Small intestine (tissue), 7 donors: ENCODE measurements at regions not wholly inside any gene's neighbourhood (a gene's known extent, or its start where the extent isn't known, plus 50 kb on each side); places are given as distances from the start of the nearest gene placed in this dataset.
"Not testable (repeated sequence)": the region's sequence is repeated elsewhere in the genome, so short reads cannot be mapped to it uniquely, and the experiment has no call there.

Experiments
- DNase-seq, 2 donors: peaks; one replicate each; pipeline versions ENCODE4 v3.0.0 to v3.0.0-alpha.2; 2013
- FAIRE-seq: peaks from 2 replicates; lab custom pipeline; 2012; peaks lifted over from hg19 to GRCh38; lab: Jason Lieb, UNC
- H3K27ac ChIP-seq, 3 donors: one replicate each; pipeline ENCODE4 v1.5.1; 2013; ENCODE audit warnings: low read length in 2 of 3, mild to moderate bottlenecking in 2 of 3, control low read depth in 1 of 3, inconsistent platforms in 1 of 3, low read depth in 1 of 3, moderate library complexity in 1 of 3
- H3K27me3 ChIP-seq, 3 donors: one replicate each; pipeline ENCODE4 v1.6.1; 2013; ENCODE audit warnings: low read length in 3 of 3, inconsistent platforms in 1 of 3; ENCODE audit not compliant: control insufficient read depth in 3 of 3, insufficient read depth in 3 of 3
- H3K36me3 ChIP-seq, 3 donors: one replicate each; pipeline ENCODE4 v1.6.1; 2013; ENCODE audit warnings: low read length in 3 of 3, inconsistent platforms in 1 of 3, low read depth in 1 of 3, mild to moderate bottlenecking in 1 of 3, moderate library complexity in 1 of 3; ENCODE audit not compliant: control insufficient read depth in 3 of 3, insufficient read depth in 2 of 3
- H3K4me1 ChIP-seq, 3 donors: one replicate each; pipeline ENCODE4 v1.6.1; 2013; ENCODE audit warnings: low read length in 2 of 3, inconsistent platforms in 1 of 3, low read depth in 1 of 3, mild to moderate bottlenecking in 1 of 3, moderate library complexity in 1 of 3; ENCODE audit not compliant: control insufficient read depth in 3 of 3, insufficient read depth in 2 of 3
- H3K4me3 ChIP-seq, 3 donors: one replicate each; pipeline ENCODE4 v1.5.1; 2013; ENCODE audit warnings: low read length in 3 of 3, control low read depth in 1 of 3, inconsistent platforms in 1 of 3, low read depth in 1 of 3, mild to moderate bottlenecking in 1 of 3, moderate library complexity in 1 of 3
- H3K9me3 ChIP-seq, 2 donors: one replicate each; pipeline ENCODE4 v1.6.1; 2013; ENCODE audit warnings: low read depth in 1 of 2, low read length in 1 of 2; ENCODE audit not compliant: control insufficient read depth in 2 of 2, insufficient read depth in 1 of 2
- WGBS, 3 donors: extraction: QIAGEN DNeasy Blood & Tissue Kit; methylation state at CpG; one replicate each; pipeline ENCODE4 v1.1.7; 2013; 5-methylcytosine and 5-hydroxymethylcytosine counted together
- donor health status: healthy with polysubstance abuse.
- donor health status: control.
- donor health status: control.
- donor health status: Bipolar disorder and iron deficiency.
- donor health status: healthy.

DNA sequence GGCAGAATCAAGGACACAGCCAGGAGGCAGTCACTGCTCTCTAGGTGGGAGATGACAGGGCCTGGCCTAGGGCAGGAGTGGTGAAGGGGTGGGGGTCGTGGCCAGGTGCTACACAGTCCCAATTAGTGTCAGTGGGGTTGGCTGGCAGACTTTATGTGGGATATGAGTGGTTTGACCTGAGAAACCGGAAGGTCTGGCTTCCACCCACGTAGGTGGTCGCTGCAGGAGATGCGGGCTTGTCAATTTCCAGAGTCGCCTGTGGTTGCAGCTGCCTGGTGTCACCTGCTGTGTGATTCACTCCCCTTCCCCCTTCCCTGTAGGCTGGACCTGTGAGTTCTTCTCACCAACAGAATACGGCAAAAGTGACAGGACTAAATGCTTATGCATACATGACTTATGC lies 124.3 kb downstream of the KLF6 start:
- FAIRE-seq (no peak), DNase-seq (no peak)
- Histone ChIP-seq H3K9me3 (no peaks in the 10 kb centered on the region), H3K4me3 (no peak overlapping the region), H3K36me3 (no peaks in the 10 kb centered on the region), H3K27ac (no peak overlapping the region), H3K4me1 (peaks cover 0 to 2% (median 0%) of the 10 kb centered on the region in 3 donors), H3K27me3 (no peaks in the 10 kb centered on the region)
- WGBS, 3 donors, result 78 to 80% (median 79%) methylated on average over 7 of the region's 7 CpGs

- Histone ChIP-seq H3K27me3 (no peaks in the 10 kb centered on the region), H3K4me1 (peaks cover 0 to 4% (median 0%) of the 10 kb centered on the region in 3 donors), H3K36me3 (no peaks in the 10 kb centered on the region), H3K27ac (no peak overlapping the region), H3K9me3 (no peaks in the 10 kb centered on the region), H3K4me3 (no peak overlapping the region)
- DNase-seq, result no peak
- FAIRE-seq, result no peak
- WGBS, 3 donors, result 82 to 87% (median 84%) methylated on average over 13 of the region's 13 CpGs
These were observed 125.6 kb downstream of the KLF6 start for GRCh38 chr10:3659203-3659917.

DNA sequence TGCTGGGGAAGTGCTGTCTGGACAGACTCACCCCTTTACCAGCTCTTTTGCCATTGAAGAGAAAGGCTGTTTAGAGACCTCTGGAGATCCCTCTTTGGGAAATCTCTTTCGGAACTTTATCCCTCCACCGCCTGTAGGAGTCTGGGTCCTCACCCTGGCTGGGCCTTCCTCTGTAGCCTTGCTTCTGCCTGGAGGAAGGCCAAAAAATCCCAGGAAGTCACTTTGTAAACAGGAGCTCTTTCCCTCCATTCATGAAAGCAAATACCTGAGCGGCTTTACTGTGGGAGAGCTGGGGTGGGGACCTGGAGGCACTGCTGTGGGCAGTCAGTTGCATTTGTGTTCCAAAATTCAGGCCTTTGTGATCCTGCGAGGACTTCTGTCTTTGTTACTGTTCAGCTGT lies 126.2 kb downstream of the KLF6 start:
- Histone ChIP-seq H3K36me3 (no peaks in the 10 kb centered on the region), H3K4me1 (peaks cover 0 to 4% (median 0%) of the 10 kb centered on the region in 3 donors), H3K4me3 (no peak overlapping the region), H3K27ac (no peak overlapping the region), H3K27me3 (no peaks in the 10 kb centered on the region), H3K9me3 (no peaks in the 10 kb centered on the region)
- DNase-seq (no peak), FAIRE-seq (no peak)
- WGBS, 3 donors, result 53 to 68% (median 63%) methylated on average over 4 of the region's 4 CpGs

GRCh38 chr10:3656214-3656613 lies 128.8 kb downstream of the KLF6 start:
- no peak for FAIRE-seq
- H3K9me3 ChIP-seq, result no peaks in the 10 kb centered on the region
- no peak overlapping the region for H3K4me3 ChIP-seq
- WGBS, 3 donors, result 79 to 85% (median 85%) methylated on average over 3 of the region's 3 CpGs
- H3K27ac ChIP-seq, result no peak overlapping the region
- H3K27me3 ChIP-seq, result no peaks in the 10 kb centered on the region
- H3K4me1 ChIP-seq, result peaks cover 0 to 4% (median 0%) of the 10 kb centered on the region in 3 donors
- no peak for DNase-seq
- no peaks in the 10 kb centered on the region for H3K36me3 ChIP-seq

GRCh38 chr10:3655528-3655927 lies 129.5 kb downstream of the KLF6 start:
- H3K27me3 ChIP-seq, result no peaks in the 10 kb centered on the region
- H3K36me3 ChIP-seq, result no peaks in the 10 kb centered on the region
- no peak for DNase-seq
- 40 to 62% (median 56%) methylated on average over 7 of the region's 7 CpGs for WGBS, 3 donors
- no peak for FAIRE-seq
- no peak overlapping the region for H3K4me3 ChIP-seq
- no peak overlapping the region for H3K27ac ChIP-seq
- peaks cover 0 to 4% (median 0%) of the 10 kb centered on the region in 3 donors for H3K4me1 ChIP-seq
- H3K9me3 ChIP-seq, result no peaks in the 10 kb centered on the region

GRCh38 chr10:3654980-3655379 lies 130.0 kb downstream of the KLF6 start:
- FAIRE-seq (no peak), DNase-seq (no peak)
- Histone ChIP-seq H3K9me3 (no peaks in the 10 kb centered on the region), H3K36me3 (no peaks in the 10 kb centered on the region), H3K4me1 (peaks cover 0 to 4% (median 0%) of the 10 kb centered on the region in 3 donors), H3K27me3 (no peaks in the 10 kb centered on the region), H3K4me3 (no peak overlapping the region), H3K27ac (no peak overlapping the region)
- WGBS, 3 donors, result 69 to 86% (median 83%) methylated on average over 1 of the region's 1 CpG

DNA sequence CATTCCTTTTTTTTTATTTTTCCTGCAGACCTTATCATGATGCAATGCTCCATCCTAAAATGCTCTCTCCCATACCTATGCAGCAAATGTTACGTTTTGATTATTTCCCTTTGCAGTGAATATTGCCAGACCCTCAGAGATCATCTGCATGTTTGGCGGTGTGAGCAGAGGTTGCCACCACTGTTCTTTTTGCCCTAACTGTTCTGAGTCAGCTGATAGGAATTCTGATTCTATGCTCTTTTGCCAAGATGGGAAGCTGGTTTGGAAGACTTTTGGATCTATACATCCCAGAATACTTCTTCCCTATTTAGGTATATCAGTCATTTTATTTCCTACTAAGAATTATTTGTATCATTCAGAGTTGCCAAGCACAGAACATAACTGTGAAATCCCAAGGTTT lies 130.5 kb downstream of the KLF6 start:
- Histone ChIP-seq H3K9me3 (no peaks in the 10 kb centered on the region), H3K27ac (no peak overlapping the region), H3K4me1 (peaks cover 0 to 4% (median 0%) of the 10 kb centered on the region in 3 donors), H3K4me3 (no peak overlapping the region), H3K27me3 (no peaks in the 10 kb centered on the region), H3K36me3 (no peaks in the 10 kb centered on the region)
- FAIRE-seq, result no peak
- 84 to 91% (median 88%) methylated on average over 2 of the region's 2 CpGs for WGBS, 3 donors
- no peak for DNase-seq

DNA sequence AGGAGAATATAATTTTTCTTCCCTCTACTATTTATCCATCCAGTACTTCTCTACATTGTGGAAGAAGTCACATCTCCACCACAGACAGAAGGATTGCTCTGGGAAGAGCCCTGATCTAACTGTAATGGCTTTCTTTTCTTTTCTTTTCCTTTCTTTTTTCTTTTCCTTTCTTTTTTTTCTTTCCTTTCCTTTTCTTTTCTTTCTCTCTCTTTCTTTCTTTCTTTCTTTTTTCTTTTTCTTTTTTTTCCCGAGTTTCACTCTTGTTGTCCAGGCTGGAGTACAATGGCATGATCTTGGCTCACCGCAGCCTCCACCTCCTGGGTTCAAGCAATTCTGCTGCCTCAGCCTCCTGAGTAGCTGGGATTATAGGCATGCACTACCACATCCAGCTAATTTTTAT lies 131.7 kb downstream of the KLF6 start:
- not testable (repeated sequence) for H3K36me3 ChIP-seq, DNase-seq, H3K27me3 ChIP-seq, FAIRE-seq, H3K4me3 ChIP-seq, H3K9me3 ChIP-seq, H3K4me1 ChIP-seq, H3K27ac ChIP-seq
- WGBS, 3 donors, result 79 to 97% (median 81%) methylated on average over 2 of the region's 2 CpGs

- no peaks in the 10 kb centered on the region for H3K27me3 ChIP-seq
- peaks cover 0 to 4% (median 0%) of the 10 kb centered on the region in 3 donors for H3K4me1 ChIP-seq
- H3K27ac ChIP-seq, result no peak overlapping the region
- H3K9me3 ChIP-seq, result no peaks in the 10 kb centered on the region
- WGBS, 3 donors, result 48 to 72% (median 60%) methylated on average over 13 of the region's 13 CpGs
- FAIRE-seq (no peak), DNase-seq (no peak)
- H3K36me3 ChIP-seq, result no peaks in the 10 kb centered on the region
- H3K4me3 ChIP-seq, result no peak overlapping the region
These were observed 132.1 kb downstream of the KLF6 start for GRCh38 chr10:3652886-3653285.
